ENCODE measurements at regions not wholly inside any gene's neighbourhood (a gene's known extent, or its start where the extent isn't known, plus 50 kb on each side); places are given as distances from the start of the nearest gene placed in this dataset.

DNA sequence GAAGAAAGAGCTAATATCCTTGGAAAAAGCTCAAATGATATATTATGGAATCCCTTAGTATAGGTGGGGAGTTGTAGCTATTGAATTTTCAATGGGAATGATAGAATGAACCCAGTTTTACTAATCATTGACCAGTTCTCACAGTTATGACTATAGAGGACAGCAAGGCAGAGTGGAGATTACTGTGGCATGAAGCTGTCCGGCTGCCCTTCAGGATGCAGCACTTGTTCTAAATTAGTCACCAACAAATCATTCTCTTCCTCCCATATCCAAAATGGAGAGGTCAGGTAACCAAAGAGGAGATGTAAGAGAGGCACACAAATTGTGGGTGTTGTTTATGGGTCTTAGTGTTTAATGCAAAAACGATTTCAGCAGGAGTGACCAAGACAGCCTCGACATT, 1490.0 kb upstream of the MIR17HG start:
- ChIA-PET CTCF (no interaction called here), POLR2A (no interaction called here)
- no peaks in the 10 kb centered on the region for H3K36me3 Mint-ChIP-seq
- no peaks in the 10 kb centered on the region for H3K4me1 Mint-ChIP-seq (ENCODE audit: low read depth)
- intact Hi-C loops (cut with micrococcal nuclease), result no loop called here
- no peak overlapping the region for H3K27ac Mint-ChIP-seq
- H3K4me3 Mint-ChIP-seq, result no peak overlapping the region
- H3K9me3 Mint-ChIP-seq, result peaks cover 7% of the 10 kb centered on the region
- no peak for DNase-seq
- H3K27me3 Mint-ChIP-seq, result no peaks in the 10 kb centered on the region

DNA sequence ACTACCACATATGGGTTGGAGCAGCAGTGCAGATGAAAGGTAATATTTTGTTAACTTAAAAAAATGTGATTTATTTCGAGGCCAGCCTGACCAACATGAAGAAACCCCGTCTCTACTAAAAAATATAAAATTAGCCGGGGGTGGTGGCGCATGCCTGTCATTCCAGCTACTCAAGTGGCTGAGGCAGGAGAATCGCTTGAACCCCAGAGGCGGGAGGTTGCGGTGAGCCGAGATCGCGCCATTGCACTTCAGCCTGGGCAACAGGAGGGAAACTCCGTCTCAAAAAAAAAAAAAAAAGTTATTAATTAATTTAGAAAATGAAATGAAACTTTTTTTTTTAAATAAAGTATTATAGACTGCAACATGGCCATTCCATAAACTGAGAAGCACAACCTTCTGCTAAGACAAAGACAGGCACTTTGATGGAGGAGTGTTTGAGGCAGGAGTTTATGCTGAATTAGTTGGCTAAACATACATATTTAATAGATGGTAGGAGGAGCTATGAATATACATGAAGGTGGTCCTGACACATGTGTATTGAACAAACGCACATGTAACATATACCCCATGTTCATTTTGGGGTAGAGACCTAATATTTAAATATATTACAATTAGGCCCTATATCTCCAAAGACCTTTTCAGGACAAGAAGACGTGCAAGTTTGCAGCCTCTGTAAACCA, 1485.3 kb upstream of the MIR17HG start:
- CTCF ChIA-PET, result no interaction called here
- H3K4me1 Mint-ChIP-seq (ENCODE audit: low read depth), result no peaks in the 10 kb centered on the region

GRCh38 chr13:89862691-89863036, 1484.8 kb upstream of the MIR17HG start:
- Mint-ChIP-seq H3K4me3 (no peak overlapping the region), H3K36me3 (no peaks in the 10 kb centered on the region), H3K27ac (no peak overlapping the region), H3K9me3 (peaks cover 20% of the 10 kb centered on the region), H3K27me3 (no peaks in the 10 kb centered on the region), H3K4me1 (ENCODE audit: low read depth) (no peaks in the 10 kb centered on the region)
- intact Hi-C loops (cut with micrococcal nuclease), result no loop called here
- POLR2A ChIA-PET, result no interaction called here
- no peak for DNase-seq
- CTCF ChIA-PET, result no interaction called here

More for the DNA sequence above, 1485.3 kb upstream of the MIR17HG start:
- no peak for DNase-seq
- no peak overlapping the region for H3K27ac Mint-ChIP-seq
- POLR2A ChIA-PET, result no interaction called here
- no peaks in the 10 kb centered on the region for H3K27me3 Mint-ChIP-seq
- H3K9me3 Mint-ChIP-seq, result peaks cover 18% of the 10 kb centered on the region
- no peak overlapping the region for H3K4me3 Mint-ChIP-seq
- intact Hi-C loops (cut with micrococcal nuclease), result no loop called here
- H3K36me3 Mint-ChIP-seq, result no peaks in the 10 kb centered on the region

- peaks cover 18% of the 10 kb centered on the region for H3K9me3 Mint-ChIP-seq
- ChIA-PET CTCF (no interaction called here), POLR2A (no interaction called here)
- H3K27ac Mint-ChIP-seq, result no peak overlapping the region
- H3K27me3 Mint-ChIP-seq, result no peaks in the 10 kb centered on the region
- intact Hi-C loops (cut with micrococcal nuclease), result no loop called here
- no peaks in the 10 kb centered on the region for H3K36me3 Mint-ChIP-seq
- no peaks in the 10 kb centered on the region for H3K4me1 Mint-ChIP-seq (ENCODE audit: low read depth)
- no peak overlapping the region for H3K4me3 Mint-ChIP-seq
- no peak for DNase-seq
Measured at GRCh38 chr13:89865164-89866064, 1482.1 kb upstream of the MIR17HG start.

DNA sequence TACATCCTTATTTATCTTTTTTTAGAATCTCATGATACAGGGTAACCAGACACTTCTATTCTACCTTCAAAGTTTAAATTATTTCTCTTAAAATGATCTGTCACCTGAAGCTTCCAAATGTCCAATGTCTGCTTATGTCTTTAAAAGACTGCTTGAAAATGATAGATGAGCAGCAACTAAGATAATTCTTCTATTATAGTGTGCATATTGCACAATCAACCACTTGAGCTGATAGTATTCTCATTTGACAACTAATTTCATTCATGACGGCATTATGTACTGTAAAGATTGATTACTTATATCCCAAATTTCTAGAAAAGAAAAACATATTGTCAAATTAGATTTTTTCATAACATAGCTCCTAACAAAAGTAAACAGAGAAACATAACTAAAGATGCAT, 1478.2 kb upstream of the MIR17HG start:
- DNase-seq, result no peak
- CTCF ChIA-PET, result no interaction called here
- Mint-ChIP-seq H3K27me3 (no peaks in the 10 kb centered on the region), H3K4me3 (no peak overlapping the region), H3K36me3 (no peaks in the 10 kb centered on the region), H3K27ac (no peak overlapping the region), H3K9me3 (peaks cover 13% of the 10 kb centered on the region), H3K4me1 (ENCODE audit: low read depth) (no peaks in the 10 kb centered on the region)
- intact Hi-C loops (cut with micrococcal nuclease), result no loop called here
- POLR2A ChIA-PET, result no interaction called here

GRCh38 chr13:89878904-89879303, 1468.6 kb upstream of the MIR17HG start:
- Mint-ChIP-seq H3K9me3 (peaks cover 5% of the 10 kb centered on the region), H3K4me3 (no peak overlapping the region), H3K27me3 (no peaks in the 10 kb centered on the region), H3K27ac (no peak overlapping the region), H3K36me3 (no peaks in the 10 kb centered on the region), H3K4me1 (ENCODE audit: low read depth) (no peaks in the 10 kb centered on the region)
- ChIA-PET POLR2A (no interaction called here), CTCF (no interaction called here)
- intact Hi-C loops (cut with micrococcal nuclease), result no loop called here
- DNase-seq, result no peak

- H3K36me3 Mint-ChIP-seq, result no peaks in the 10 kb centered on the region
- peaks cover 10% of the 10 kb centered on the region for H3K9me3 Mint-ChIP-seq
- ChIA-PET POLR2A (no interaction called here), CTCF (no interaction called here)
- no peaks in the 10 kb centered on the region for H3K4me1 Mint-ChIP-seq (ENCODE audit: low read depth)
- no peak overlapping the region for H3K4me3 Mint-ChIP-seq
- no peak for DNase-seq
- H3K27me3 Mint-ChIP-seq, result no peaks in the 10 kb centered on the region
- intact Hi-C loops (cut with micrococcal nuclease), result no loop called here
- H3K27ac Mint-ChIP-seq, result no peak overlapping the region
Measured at GRCh38 chr13:89880201-89880600, 1467.3 kb upstream of the MIR17HG start.

GRCh38 chr13:89883893-89884448, 1463.5 kb upstream of the MIR17HG start:
- DNase-seq, result no peak
- H3K27ac Mint-ChIP-seq, result no peak overlapping the region
- POLR2A ChIA-PET, result no interaction called here
- no peaks in the 10 kb centered on the region for H3K27me3 Mint-ChIP-seq
- H3K9me3 Mint-ChIP-seq, result peaks cover 11% of the 10 kb centered on the region
- intact Hi-C loops (cut with micrococcal nuclease), result no loop called here
- H3K4me1 Mint-ChIP-seq (ENCODE audit: low read depth), result no peaks in the 10 kb centered on the region
- H3K4me3 Mint-ChIP-seq, result no peak overlapping the region
- H3K36me3 Mint-ChIP-seq, result no peaks in the 10 kb centered on the region
- CTCF ChIA-PET, result no interaction called here

GRCh38 chr13:89890806-89891205, 1456.7 kb upstream of the MIR17HG start:
- intact Hi-C loops (cut with micrococcal nuclease), result no loop called here
- Mint-ChIP-seq H3K4me3 (no peak overlapping the region), H3K27me3 (no peaks in the 10 kb centered on the region), H3K27ac (no peak overlapping the region), H3K4me1 (ENCODE audit: low read depth) (no peaks in the 10 kb centered on the region), H3K9me3 (peaks cover 11% of the 10 kb centered on the region), H3K36me3 (no peaks in the 10 kb centered on the region)
- DNase-seq, result no peak
- ChIA-PET CTCF (no interaction called here), POLR2A (no interaction called here)

GRCh38 chr13:89891416-89891815, 1456.1 kb upstream of the MIR17HG start:
- no peaks in the 10 kb centered on the region for H3K36me3 Mint-ChIP-seq
- no peaks in the 10 kb centered on the region for H3K4me1 Mint-ChIP-seq (ENCODE audit: low read depth)
- ChIA-PET CTCF (no interaction called here), POLR2A (no interaction called here)
- peaks cover 11% of the 10 kb centered on the region for H3K9me3 Mint-ChIP-seq
- no peaks in the 10 kb centered on the region for H3K27me3 Mint-ChIP-seq
- intact Hi-C loops (cut with micrococcal nuclease), result no loop called here
- H3K27ac Mint-ChIP-seq, result no peak overlapping the region
- no peak for DNase-seq
- no peak overlapping the region for H3K4me3 Mint-ChIP-seq

DNA sequence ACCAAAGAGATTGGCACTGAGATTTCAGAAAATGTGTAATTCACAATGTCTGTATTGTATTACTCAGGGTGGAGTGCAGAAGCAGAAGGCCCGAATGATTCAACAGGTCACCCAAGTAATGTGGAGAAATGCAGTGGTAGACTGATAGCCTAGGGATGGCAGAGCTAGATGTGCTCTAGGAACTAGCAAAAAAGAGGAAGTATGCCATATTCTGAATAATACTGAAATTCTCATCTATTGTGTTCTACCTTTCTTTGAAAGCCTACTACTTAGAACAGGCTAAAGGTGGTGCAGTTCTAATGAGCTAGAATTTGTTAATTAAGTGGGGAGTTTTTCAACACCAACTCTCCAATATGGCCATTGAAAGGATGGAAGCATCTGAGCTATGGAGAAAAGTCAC, 1449.8 kb upstream of the MIR17HG start:
- Mint-ChIP-seq H3K27ac (no peak overlapping the region), H3K27me3 (no peaks in the 10 kb centered on the region), H3K4me1 (ENCODE audit: low read depth) (no peaks in the 10 kb centered on the region), H3K9me3 (peaks cover 15% of the 10 kb centered on the region), H3K36me3 (no peaks in the 10 kb centered on the region), H3K4me3 (no peak overlapping the region)
- CTCF ChIA-PET, result no interaction called here
- intact Hi-C loops (cut with micrococcal nuclease), result no loop called here
- POLR2A ChIA-PET, result no interaction called here
- DNase-seq, result no peak

GRCh38 chr13:89899302-89900103, 1448.0 kb upstream of the MIR17HG start:
- H3K27ac Mint-ChIP-seq, result no peak overlapping the region
- DNase-seq, result no peak
- no peaks in the 10 kb centered on the region for H3K4me1 Mint-ChIP-seq (ENCODE audit: low read depth)
- ChIA-PET POLR2A (no interaction called here), CTCF (no interaction called here)
- no peaks in the 10 kb centered on the region for H3K36me3 Mint-ChIP-seq
- no peak overlapping the region for H3K4me3 Mint-ChIP-seq
- H3K27me3 Mint-ChIP-seq, result no peaks in the 10 kb centered on the region
- peaks cover 15% of the 10 kb centered on the region for H3K9me3 Mint-ChIP-seq
- intact Hi-C loops (cut with micrococcal nuclease), result no loop called here
